ENCODE measurements at regions not wholly inside any gene's neighbourhood (a gene's known extent, or its start where the extent isn't known, plus 50 kb on each side); places are given as distances from the start of the nearest gene placed in this dataset.

- no peaks in the 10 kb centered on the region for H3K4me1 ChIP-seq (ENCODE audit: control insufficient read depth, insufficient read depth, low read length)
- no peak overlapping the region for H3K4me2 ChIP-seq (ENCODE audit: low read length)
These were observed 1355.6 kb downstream of the FAM133A start for GRCh38 chrX:95029571-95029970.

GRCh38 chrX:95040104-95040503, 1366.1 kb downstream of the FAM133A start:
- H3K9ac ChIP-seq (ENCODE audit: low read depth, low read length) = no peak overlapping the region
- no peaks in the 10 kb centered on the region for H3K36me3 ChIP-seq (ENCODE audit: insufficient read depth, low read length)
- H3K4me3 ChIP-seq (ENCODE audit: low read length) = no peak overlapping the region
- no peaks in the 10 kb centered on the region for H3K4me1 ChIP-seq (ENCODE audit: control insufficient read depth, insufficient read depth, low read length)
- H3K4me2 ChIP-seq (ENCODE audit: low read length) = no peak overlapping the region
- peaks cover 3% of the 10 kb centered on the region for H3K27me3 ChIP-seq (ENCODE audit: control insufficient read depth, insufficient read depth, low read length)
- no peaks in the 10 kb centered on the region for H3K9me3 ChIP-seq (replicated peaks; ENCODE audit: low read length)

More at GRCh38 chrX:95029571-95029970, 1355.6 kb downstream of the FAM133A start:
- no peak overlapping the region for H3K4me3 ChIP-seq (ENCODE audit: low read length)
- H3K36me3 ChIP-seq (ENCODE audit: insufficient read depth, low read length) = no peaks in the 10 kb centered on the region
- no peaks in the 10 kb centered on the region for H3K27me3 ChIP-seq (ENCODE audit: control insufficient read depth, insufficient read depth, low read length)
- no peaks in the 10 kb centered on the region for H3K9me3 ChIP-seq (replicated peaks; ENCODE audit: low read length)
- no peak overlapping the region for H3K9ac ChIP-seq (ENCODE audit: low read depth, low read length)

- Histone ChIP-seq H3K4me2 (ENCODE audit: low read length) (no peak overlapping the region), H3K9me3 (replicated peaks; ENCODE audit: low read length) (no peaks in the 10 kb centered on the region), H3K36me3 (ENCODE audit: insufficient read depth, low read length) (no peaks in the 10 kb centered on the region), H3K9ac (ENCODE audit: low read depth, low read length) (no peak overlapping the region), H3K27me3 (ENCODE audit: control insufficient read depth, insufficient read depth, low read length) (peaks cover 3% of the 10 kb centered on the region), H3K4me1 (ENCODE audit: control insufficient read depth, insufficient read depth, low read length) (no peaks in the 10 kb centered on the region), H3K4me3 (ENCODE audit: low read length) (no peak overlapping the region)
These were observed 1370.3 kb downstream of the FAM133A start for GRCh38 chrX:95044331-95044730.

- H3K9ac ChIP-seq (ENCODE audit: low read depth, low read length) = no peak overlapping the region
- no peak overlapping the region for H3K4me2 ChIP-seq (ENCODE audit: low read length)
- no peak overlapping the region for H3K4me3 ChIP-seq (ENCODE audit: low read length)
- H3K9me3 ChIP-seq (replicated peaks; ENCODE audit: low read length) = no peaks in the 10 kb centered on the region
- H3K27me3 ChIP-seq (ENCODE audit: control insufficient read depth, insufficient read depth, low read length) = no peaks in the 10 kb centered on the region
- peaks cover 37% of the 10 kb centered on the region for H3K4me1 ChIP-seq (ENCODE audit: control insufficient read depth, insufficient read depth, low read length)
- H3K36me3 ChIP-seq (ENCODE audit: insufficient read depth, low read length) = no peaks in the 10 kb centered on the region
These were observed 1382.0 kb downstream of the FAM133A start for GRCh38 chrX:95055991-95056390.

- peak overlapping the region; percentile 44 for H3K4me2 ChIP-seq (ENCODE audit: low read length)
- H3K27me3 ChIP-seq (ENCODE audit: control insufficient read depth, insufficient read depth, low read length) = no peaks in the 10 kb centered on the region
- no peaks in the 10 kb centered on the region for H3K9me3 ChIP-seq (replicated peaks; ENCODE audit: low read length)
- H3K9ac ChIP-seq (ENCODE audit: low read depth, low read length) = peak overlapping the region; percentile 29
- peaks cover 37% of the 10 kb centered on the region for H3K4me1 ChIP-seq (ENCODE audit: control insufficient read depth, insufficient read depth, low read length)
- no peaks in the 10 kb centered on the region for H3K36me3 ChIP-seq (ENCODE audit: insufficient read depth, low read length)
- H3K4me3 ChIP-seq (ENCODE audit: low read length) = no peak overlapping the region
These were observed 1382.9 kb downstream of the FAM133A start for GRCh38 chrX:95056901-95057300.

GRCh38 chrX:95057341-95057740, 1383.3 kb downstream of the FAM133A start:
- Histone ChIP-seq H3K9me3 (replicated peaks; ENCODE audit: low read length) (no peaks in the 10 kb centered on the region), H3K4me1 (ENCODE audit: control insufficient read depth, insufficient read depth, low read length) (peaks cover 37% of the 10 kb centered on the region), H3K27me3 (ENCODE audit: control insufficient read depth, insufficient read depth, low read length) (no peaks in the 10 kb centered on the region), H3K4me2 (ENCODE audit: low read length) (peak overlapping the region; percentile 44), H3K36me3 (ENCODE audit: insufficient read depth, low read length) (no peaks in the 10 kb centered on the region), H3K4me3 (ENCODE audit: low read length) (no peak overlapping the region), H3K9ac (ENCODE audit: low read depth, low read length) (peak overlapping the region; percentile 11)

GRCh38 chrX:95058815-95059214, 1384.8 kb downstream of the FAM133A start:
- Histone ChIP-seq H3K4me1 (ENCODE audit: control insufficient read depth, insufficient read depth, low read length) (peaks cover 39% of the 10 kb centered on the region), H3K4me2 (ENCODE audit: low read length) (peak overlapping the region; percentile 46), H3K4me3 (ENCODE audit: low read length) (no peak overlapping the region), H3K27me3 (ENCODE audit: control insufficient read depth, insufficient read depth, low read length) (no peaks in the 10 kb centered on the region), H3K9me3 (replicated peaks; ENCODE audit: low read length) (no peaks in the 10 kb centered on the region), H3K9ac (ENCODE audit: low read depth, low read length) (peak overlapping the region; percentile 47), H3K36me3 (ENCODE audit: insufficient read depth, low read length) (no peaks in the 10 kb centered on the region)

GRCh38 chrX:95059909-95060308, 1385.9 kb downstream of the FAM133A start:
- no peaks in the 10 kb centered on the region for H3K36me3 ChIP-seq (ENCODE audit: insufficient read depth, low read length)
- H3K4me1 ChIP-seq (ENCODE audit: control insufficient read depth, insufficient read depth, low read length) = peaks cover 43% of the 10 kb centered on the region
- no peaks in the 10 kb centered on the region for H3K27me3 ChIP-seq (ENCODE audit: control insufficient read depth, insufficient read depth, low read length)
- H3K4me2 ChIP-seq (ENCODE audit: low read length) = no peak overlapping the region
- H3K4me3 ChIP-seq (ENCODE audit: low read length) = no peak overlapping the region
- no peak overlapping the region for H3K9ac ChIP-seq (ENCODE audit: low read depth, low read length)
- H3K9me3 ChIP-seq (replicated peaks; ENCODE audit: low read length) = no peaks in the 10 kb centered on the region

GRCh38 chrX:95063554-95063953, 1389.5 kb downstream of the FAM133A start:
- H3K4me2 ChIP-seq (ENCODE audit: low read length) = peak overlapping the region; percentile 32
- H3K4me3 ChIP-seq (ENCODE audit: low read length) = no peak overlapping the region
- H3K9me3 ChIP-seq (replicated peaks; ENCODE audit: low read length) = no peaks in the 10 kb centered on the region
- H3K36me3 ChIP-seq (ENCODE audit: insufficient read depth, low read length) = no peaks in the 10 kb centered on the region
- H3K4me1 ChIP-seq (ENCODE audit: control insufficient read depth, insufficient read depth, low read length) = peaks cover 24% of the 10 kb centered on the region
- no peaks in the 10 kb centered on the region for H3K27me3 ChIP-seq (ENCODE audit: control insufficient read depth, insufficient read depth, low read length)
- no peak overlapping the region for H3K9ac ChIP-seq (ENCODE audit: low read depth, low read length)

GRCh38 chrX:95065151-95065550, 1391.1 kb downstream of the FAM133A start:
- peaks cover 12% of the 10 kb centered on the region for H3K4me1 ChIP-seq (ENCODE audit: control insufficient read depth, insufficient read depth, low read length)
- no peaks in the 10 kb centered on the region for H3K9me3 ChIP-seq (replicated peaks; ENCODE audit: low read length)
- no peak overlapping the region for H3K4me3 ChIP-seq (ENCODE audit: low read length)
- H3K4me2 ChIP-seq (ENCODE audit: low read length) = no peak overlapping the region
- H3K9ac ChIP-seq (ENCODE audit: low read depth, low read length) = no peak overlapping the region
- H3K36me3 ChIP-seq (ENCODE audit: insufficient read depth, low read length) = no peaks in the 10 kb centered on the region
- H3K27me3 ChIP-seq (ENCODE audit: control insufficient read depth, insufficient read depth, low read length) = no peaks in the 10 kb centered on the region

GRCh38 chrX:95071052-95071451, 1397.0 kb downstream of the FAM133A start:
- H3K4me1 ChIP-seq (ENCODE audit: control insufficient read depth, insufficient read depth, low read length) = peaks cover under 1% of the 10 kb centered on the region

GRCh38 chrX:95071621-95072020, 1397.6 kb downstream of the FAM133A start:
- no peaks in the 10 kb centered on the region for H3K9me3 ChIP-seq (replicated peaks; ENCODE audit: low read length)
- no peak overlapping the region for H3K4me2 ChIP-seq (ENCODE audit: low read length)
- no peak overlapping the region for H3K9ac ChIP-seq (ENCODE audit: low read depth, low read length)
- no peak overlapping the region for H3K4me3 ChIP-seq (ENCODE audit: low read length)
- no peaks in the 10 kb centered on the region for H3K27me3 ChIP-seq (ENCODE audit: control insufficient read depth, insufficient read depth, low read length)
- H3K4me1 ChIP-seq (ENCODE audit: control insufficient read depth, insufficient read depth, low read length) = peaks cover 4% of the 10 kb centered on the region
- H3K36me3 ChIP-seq (ENCODE audit: insufficient read depth, low read length) = no peaks in the 10 kb centered on the region

More at GRCh38 chrX:95071052-95071451, 1397.0 kb downstream of the FAM133A start:
- Histone ChIP-seq H3K27me3 (ENCODE audit: control insufficient read depth, insufficient read depth, low read length) (no peaks in the 10 kb centered on the region), H3K4me3 (ENCODE audit: low read length) (no peak overlapping the region), H3K9me3 (replicated peaks; ENCODE audit: low read length) (no peaks in the 10 kb centered on the region), H3K9ac (ENCODE audit: low read depth, low read length) (no peak overlapping the region), H3K36me3 (ENCODE audit: insufficient read depth, low read length) (no peaks in the 10 kb centered on the region), H3K4me2 (ENCODE audit: low read length) (no peak overlapping the region)

All from skeletal muscle satellite cell (primary cell).